T1000 (cell line): ENCODE measurements at regions not wholly inside any gene's neighbourhood (a gene's known extent, or its start where the extent isn't known, plus 50 kb on each side); places are given as distances from the start of the nearest gene placed in this dataset.

Experiments
- DNase-seq: peaks from one replicate; lab custom pipeline; 2025; ENCODE audit warnings: mixed read lengths; lab: John Stamatoyannopoulos, UW

- DNase-seq, result no peak
Measured at GRCh38 chr2:240322231-240322955, 113.1 kb upstream of the GPC1 start.

GRCh38 chr2:240322991-240323390 lies 112.5 kb upstream of the GPC1 start:
- DNase-seq, result no peak

- DNase-seq, result no peak
Measured at GRCh38 chr2:240323601-240324291, 111.7 kb upstream of the GPC1 start.

- DNase-seq, result no peak
Measured at GRCh38 chr2:240324312-240325015, 111.0 kb upstream of the GPC1 start.

GRCh38 chr2:240325016-240326007 lies 110.2 kb upstream of the GPC1 start:
- no peak for DNase-seq

- no peak for DNase-seq
Measured at GRCh38 chr2:240326246-240326645, 109.2 kb upstream of the GPC1 start.

GRCh38 chr2:240326886-240327285 lies 108.6 kb upstream of the GPC1 start:
- no peak for DNase-seq

- no peak for DNase-seq
Measured at GRCh38 chr2:240327566-240327965, 107.9 kb upstream of the GPC1 start.

GRCh38 chr2:240328526-240328925 lies 106.9 kb upstream of the GPC1 start:
- no peak for DNase-seq

GRCh38 chr2:240329116-240329665 lies 106.3 kb upstream of the GPC1 start:
- DNase-seq, result no peak

GRCh38 chr2:240329778-240330177 lies 105.7 kb upstream of the GPC1 start:
- DNase-seq, result no peak

GRCh38 chr2:240333985-240334384 lies 101.5 kb upstream of the GPC1 start:
- DNase-seq, result no peak

GRCh38 chr2:240335061-240335460 lies 100.4 kb upstream of the GPC1 start:
- DNase-seq, result no peak

- no peak for DNase-seq
Measured at GRCh38 chr2:240336820-240337427, 98.5 kb upstream of the GPC1 start.

- DNase-seq, result no peak
Measured at GRCh38 chr2:240338274-240338673, 97.2 kb upstream of the GPC1 start.

GRCh38 chr2:240339411-240340360 lies 95.8 kb upstream of the GPC1 start:
- no peak for DNase-seq

GRCh38 chr2:240340361-240340761 lies 95.1 kb upstream of the GPC1 start:
- DNase-seq, result no peak

GRCh38 chr2:240341064-240341463 lies 94.4 kb upstream of the GPC1 start:
- DNase-seq, result no peak

GRCh38 chr2:240343548-240343947 lies 91.9 kb upstream of the GPC1 start:
- no peak for DNase-seq

GRCh38 chr2:240344904-240345303 lies 90.6 kb upstream of the GPC1 start:
- no peak for DNase-seq
